Thoracic aorta (tissue), 2 donors: ENCODE measurements at regions not wholly inside any gene's neighbourhood (a gene's known extent, or its start where the extent isn't known, plus 50 kb on each side); places are given as distances from the start of the nearest gene placed in this dataset.

Experiments used
- ATAC-seq: fragments of 150-250 bp; one replicate; pipeline ENCODE4 v1.8.0; 2017; ENCODE audit warnings: low read depth; ENCODE audit not compliant: insufficient number of reproducible peaks, low FRiP score
- DNase-seq: peaks from one replicate; pipeline ENCODE4 v3.0.0-alpha.2; 2020; ENCODE audit warnings: low spot score
- H3K27ac ChIP-seq, 2 donors: fragments of 200-600 bp; sonication (generic); 1 replicate in 1 of 2; 2 replicates in 1 of 2; pipeline ENCODE4 v1.5.1; 2016; ENCODE audit warnings: mild to moderate bottlenecking in 2 of 2, moderate library complexity in 2 of 2
- H3K27me3 ChIP-seq: fragments of 200-600 bp; sonication (generic); replicated peaks from 2 replicates; pipeline ENCODE4 v1.6.0; 2016; ENCODE audit warnings: mild to moderate bottlenecking; ENCODE audit not compliant: insufficient read depth
- H3K36me3 ChIP-seq: fragments of 200-600 bp; sonication (generic); one replicate; pipeline ENCODE4 v1.5.1; 2016
- H3K4me1 ChIP-seq, 2 donors: fragments of 200-600 bp; sonication (generic); 1 replicate in 1 of 2; 2 replicates in 1 of 2; pipeline versions ENCODE4 v1.5.1 to v1.6.0; 2016; ENCODE audit warnings: low read depth in 2 of 2, mild to moderate bottlenecking in 1 of 2; ENCODE audit not compliant: control insufficient read depth in 1 of 2
- H3K4me3 ChIP-seq: fragments of 200-600 bp; sonication (generic); 2 replicates; pipeline ENCODE4 v1.5.1; 2016; ENCODE audit warnings: mild to moderate bottlenecking
- H3K9me3 ChIP-seq: fragments of 200-600 bp; sonication (generic); 2 replicates; pipeline ENCODE4 v1.5.1; 2016
- CTCF ChIP-seq: fragments of 200-600 bp; sonication (generic); IDR thresholded peaks from one replicate; pipeline ENCODE4 v1.5.1; 2019; ENCODE audit warnings: antibody characterized with exemption

DNA sequence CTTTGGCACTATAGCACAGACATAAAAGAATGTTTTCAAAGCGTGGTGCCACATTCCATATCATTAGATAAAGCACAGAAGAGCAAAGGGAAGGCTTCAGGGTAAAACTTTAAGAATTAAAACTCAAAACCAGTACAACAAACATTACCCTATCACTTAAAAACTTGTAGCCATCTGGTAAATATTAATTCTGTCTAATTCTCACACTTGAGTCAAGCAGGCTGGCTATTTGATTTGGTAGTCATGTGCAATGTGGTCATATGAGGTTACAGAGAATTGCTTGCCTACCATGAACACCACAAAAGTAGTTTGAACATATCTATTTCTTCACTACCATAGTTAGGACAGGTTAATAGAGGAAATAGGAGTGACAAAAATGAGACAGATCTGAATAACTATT lies 244.9 kb downstream of the IRS1 start:
- TF ChIP-seq CTCF: no peak
- Histone ChIP-seq H3K4me1 (peaks cover 6 to 8% of the 10 kb centered on the region in 2 donors), H3K9me3 (no peaks in the 10 kb centered on the region), H3K27ac (no peak overlapping the region), H3K27me3 (no peaks in the 10 kb centered on the region), H3K36me3 (no peaks in the 10 kb centered on the region), H3K4me3 (no peak overlapping the region)
- DNase-seq: no peak
- no peak for ATAC-seq

- ATAC-seq (no peak), DNase-seq (no peak)
- H3K27ac ChIP-seq: no peak overlapping the region
- H3K36me3 ChIP-seq: no peaks in the 10 kb centered on the region
- no peak overlapping the region for H3K4me3 ChIP-seq
- TF ChIP-seq CTCF: no peak
- peaks cover 6 to 8% of the 10 kb centered on the region in 2 donors for H3K4me1 ChIP-seq
- H3K27me3 ChIP-seq: no peaks in the 10 kb centered on the region
- no peaks in the 10 kb centered on the region for H3K9me3 ChIP-seq
Observed at GRCh38 chr2:226553333-226553732, 246.3 kb downstream of the IRS1 start.

DNA sequence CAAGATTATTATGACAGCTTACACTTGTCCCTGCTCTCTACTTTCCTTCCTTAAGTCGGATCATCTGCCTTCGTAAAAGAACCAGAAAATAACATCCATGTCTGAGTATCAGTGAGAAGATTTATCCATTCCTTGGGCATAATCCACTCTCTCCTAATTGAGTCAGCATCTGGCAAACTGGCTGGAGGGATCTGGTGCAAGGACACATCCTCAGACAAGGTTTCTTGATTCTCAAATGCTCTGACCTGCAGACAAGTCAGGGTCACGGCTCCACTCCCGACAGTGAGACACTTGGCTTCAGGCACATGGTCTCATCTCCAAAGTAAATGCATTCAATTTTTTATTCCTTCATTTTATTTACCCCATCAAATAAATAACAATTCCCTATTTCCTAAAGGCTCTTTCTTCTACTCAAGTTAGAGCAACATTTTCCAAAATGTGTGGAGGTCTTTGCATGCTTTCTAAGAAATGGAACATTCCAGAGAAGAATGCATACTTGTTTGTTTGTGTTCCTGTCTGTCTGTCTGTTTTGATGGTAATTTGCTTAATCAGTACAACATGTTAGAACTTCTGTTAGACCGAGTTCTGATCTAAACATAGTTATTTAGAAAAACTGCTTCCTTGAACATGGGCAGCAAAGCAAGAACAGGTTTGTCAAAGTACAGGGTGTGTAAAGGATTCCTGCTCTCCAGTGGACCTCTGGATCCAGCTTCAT lies 246.9 kb downstream of the IRS1 start:
- ATAC-seq (no peak), DNase-seq (no peak)
- Histone ChIP-seq H3K36me3 (no peaks in the 10 kb centered on the region), H3K4me1 (peaks cover 6 to 8% of the 10 kb centered on the region in 2 donors), H3K27ac (no peak overlapping the region), H3K9me3 (no peaks in the 10 kb centered on the region), H3K27me3 (no peaks in the 10 kb centered on the region), H3K4me3 (no peak overlapping the region)
- TF ChIP-seq CTCF: no peak

GRCh38 chr2:226551522-226552250 lies 247.9 kb downstream of the IRS1 start:
- ATAC-seq: no peak
- Histone ChIP-seq H3K4me1 (peaks cover 5 to 8% of the 10 kb centered on the region in 2 donors), H3K27me3 (no peaks in the 10 kb centered on the region), H3K4me3 (no peak overlapping the region), H3K36me3 (no peaks in the 10 kb centered on the region), H3K9me3 (no peaks in the 10 kb centered on the region), H3K27ac (no peak overlapping the region)
- TF ChIP-seq CTCF: no peak
- no peak for DNase-seq

DNA sequence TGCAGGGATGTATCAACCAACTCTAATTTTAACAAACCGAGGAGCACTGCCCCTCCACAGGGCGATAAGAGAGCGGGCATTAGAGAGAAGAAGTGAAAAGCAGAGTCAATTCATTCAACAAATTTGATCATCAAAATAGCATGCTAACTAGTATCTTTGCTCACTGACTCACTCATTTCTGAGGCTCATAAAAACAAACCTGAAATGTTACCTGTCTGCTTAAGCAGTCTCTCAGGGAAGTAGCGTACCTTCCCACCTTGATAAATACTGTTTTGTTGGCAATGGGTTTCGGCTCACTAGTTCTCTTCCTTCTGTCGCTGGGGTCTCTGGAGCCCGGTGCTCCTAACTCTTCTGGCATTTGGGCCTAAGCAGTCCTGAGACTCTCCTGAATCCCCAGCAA lies 248.8 kb downstream of the IRS1 start:
- Histone ChIP-seq H3K9me3 (no peaks in the 10 kb centered on the region), H3K27me3 (no peaks in the 10 kb centered on the region), H3K27ac (no peak overlapping the region), H3K4me1 (peaks cover 0 to 8% of the 10 kb centered on the region in 2 donors), H3K4me3 (no peak overlapping the region), H3K36me3 (no peaks in the 10 kb centered on the region)
- TF ChIP-seq CTCF: no peak
- no peak for ATAC-seq
- no peak for DNase-seq
